Neutrophil (primary cell): ENCODE measurements at regions not wholly inside any gene's neighbourhood (a gene's known extent, or its start where the extent isn't known, plus 50 kb on each side); places are given as distances from the start of the nearest gene placed in this dataset.

Experiments used
- H3K27ac ChIP-seq: fragments of 200-600 bp; sonication (generic); 2 replicates; pipeline ENCODE4 v1.5.1; 2016; ENCODE audit warnings: mild to moderate bottlenecking, moderate library complexity
- H3K27me3 ChIP-seq: fragments of 200-600 bp; sonication (generic); 2 replicates; pipeline ENCODE4 v1.6.0; 2016; ENCODE audit warnings: mild to moderate bottlenecking
- H3K36me3 ChIP-seq: fragments of 200-600 bp; sonication (generic); 2 replicates; pipeline ENCODE4 v1.5.1; 2017
- H3K4me1 ChIP-seq, 2 experiments: fragments of 200-600 bp in 1 of 2; sonication (generic) in 1 of 2; 1 replicate in 1 of 2; 2 replicates in 1 of 2; pipeline versions ENCODE4 v1.5.1 to v1.6.1; 2013 to 2016; ENCODE audit warnings: low read depth in 1 of 2, low read length in 1 of 2, mild to moderate bottlenecking in 1 of 2, moderate library complexity in 1 of 2; ENCODE audit not compliant: control insufficient read depth in 1 of 2, insufficient read depth in 1 of 2
- H3K4me3 ChIP-seq, 2 experiments: fragments of 200-600 bp in 1 of 2; sonication (generic) in 1 of 2; 1 replicate in 1 of 2; 2 replicates in 1 of 2; pipeline ENCODE4 v1.5.1; 2013 to 2016; ENCODE audit warnings: low read depth in 1 of 2, low read length in 1 of 2, mild to moderate bottlenecking in 1 of 2, moderate library complexity in 1 of 2
- H3K9me3 ChIP-seq: fragments of 200-600 bp; sonication (generic); 2 replicates; pipeline ENCODE4 v1.5.1; 2016
- TF ChIP-seq, protein P1 (sequence below): fragments of 200-600 bp; sonication (generic); IDR thresholded peaks from 2 replicates; pipeline ENCODE4 v1.5.1; 2016; ENCODE audit warnings: antibody characterized with exemption

- H3K9me3 ChIP-seq: no peaks in the 10 kb centered on the region
- no peaks in the 10 kb centered on the region for H3K27me3 ChIP-seq
- no peak overlapping the region for H3K4me3 ChIP-seq
- H3K4me1 ChIP-seq: no peaks in the 10 kb centered on the region
- H3K36me3 ChIP-seq: no peaks in the 10 kb centered on the region
- H3K27ac ChIP-seq: no peak overlapping the region
- TF ChIP-seq, protein P1, sequence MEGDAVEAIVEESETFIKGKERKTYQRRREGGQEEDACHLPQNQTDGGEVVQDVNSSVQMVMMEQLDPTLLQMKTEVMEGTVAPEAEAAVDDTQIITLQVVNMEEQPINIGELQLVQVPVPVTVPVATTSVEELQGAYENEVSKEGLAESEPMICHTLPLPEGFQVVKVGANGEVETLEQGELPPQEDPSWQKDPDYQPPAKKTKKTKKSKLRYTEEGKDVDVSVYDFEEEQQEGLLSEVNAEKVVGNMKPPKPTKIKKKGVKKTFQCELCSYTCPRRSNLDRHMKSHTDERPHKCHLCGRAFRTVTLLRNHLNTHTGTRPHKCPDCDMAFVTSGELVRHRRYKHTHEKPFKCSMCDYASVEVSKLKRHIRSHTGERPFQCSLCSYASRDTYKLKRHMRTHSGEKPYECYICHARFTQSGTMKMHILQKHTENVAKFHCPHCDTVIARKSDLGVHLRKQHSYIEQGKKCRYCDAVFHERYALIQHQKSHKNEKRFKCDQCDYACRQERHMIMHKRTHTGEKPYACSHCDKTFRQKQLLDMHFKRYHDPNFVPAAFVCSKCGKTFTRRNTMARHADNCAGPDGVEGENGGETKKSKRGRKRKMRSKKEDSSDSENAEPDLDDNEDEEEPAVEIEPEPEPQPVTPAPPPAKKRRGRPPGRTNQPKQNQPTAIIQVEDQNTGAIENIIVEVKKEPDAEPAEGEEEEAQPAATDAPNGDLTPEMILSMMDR: no peak
These were observed 638.7 kb downstream of the ZEB2 start for GRCh38 chr2:143881246-143881645.

DNA sequence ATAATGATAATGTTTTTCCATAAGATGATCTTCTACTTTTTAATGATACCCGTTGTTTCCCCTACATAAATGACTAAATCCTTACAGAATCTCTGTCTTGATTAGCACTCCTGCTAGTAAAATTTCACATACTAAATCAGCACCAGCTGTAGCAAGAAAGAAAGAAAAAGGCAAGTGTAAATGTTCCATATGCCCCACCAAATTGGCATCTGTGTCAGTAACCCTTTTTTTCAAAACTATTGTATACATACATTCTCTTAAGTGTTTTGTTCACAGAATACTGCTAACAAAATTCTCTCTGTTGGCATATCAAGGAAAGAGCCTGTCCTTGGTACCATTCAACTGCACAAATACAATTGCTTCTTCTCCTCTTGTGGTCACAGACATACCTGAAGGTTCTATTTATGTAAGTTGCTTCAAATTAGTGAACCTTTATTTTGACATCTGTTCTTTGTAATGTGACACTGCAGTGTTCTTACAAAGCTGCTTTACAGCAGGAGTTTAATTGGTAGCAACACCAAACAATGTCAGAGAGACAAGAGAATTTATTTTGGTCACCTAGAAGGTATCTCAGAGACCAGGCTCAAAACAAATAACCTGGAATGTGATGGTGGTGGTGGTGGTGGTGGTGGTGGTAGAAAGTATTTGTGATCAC lies 641.9 kb downstream of the ZEB2 start:
- TF ChIP-seq, protein P1: no peak
- no peaks in the 10 kb centered on the region for H3K27me3 ChIP-seq
- H3K27ac ChIP-seq: no peak overlapping the region
- H3K9me3 ChIP-seq: no peaks in the 10 kb centered on the region
- no peak overlapping the region for H3K4me3 ChIP-seq
- no peaks in the 10 kb centered on the region for H3K4me1 ChIP-seq
- no peaks in the 10 kb centered on the region for H3K36me3 ChIP-seq

DNA sequence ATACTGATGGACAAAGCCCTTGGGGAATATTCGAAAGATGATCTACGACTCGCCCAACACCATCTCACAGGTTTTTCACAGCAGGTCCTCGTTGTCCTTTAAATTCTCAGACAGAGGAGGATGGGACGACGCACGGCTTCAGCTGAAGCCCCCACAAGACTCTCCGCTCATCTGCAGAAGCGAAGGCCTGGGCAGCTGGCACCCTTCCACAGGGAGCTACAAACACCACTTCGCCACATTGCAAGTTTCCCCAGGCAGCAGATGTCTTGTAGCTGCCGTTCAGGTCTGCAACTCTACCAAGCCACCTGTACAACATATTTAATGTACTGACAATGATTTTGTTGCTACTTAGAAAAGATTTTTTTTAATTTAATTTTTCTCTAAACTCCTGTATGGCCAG lies 642.9 kb downstream of the ZEB2 start:
- TF ChIP-seq, protein P1: no peak
- H3K27me3 ChIP-seq: no peaks in the 10 kb centered on the region
- no peaks in the 10 kb centered on the region for H3K36me3 ChIP-seq
- H3K27ac ChIP-seq: no peak overlapping the region
- no peaks in the 10 kb centered on the region for H3K4me1 ChIP-seq
- H3K4me3 ChIP-seq: no peak overlapping the region
- no peaks in the 10 kb centered on the region for H3K9me3 ChIP-seq

- Histone ChIP-seq H3K4me3 (no peak overlapping the region), H3K27me3 (no peaks in the 10 kb centered on the region), H3K9me3 (no peaks in the 10 kb centered on the region), H3K27ac (no peak overlapping the region), H3K36me3 (no peaks in the 10 kb centered on the region), H3K4me1 (no peaks in the 10 kb centered on the region)
- TF ChIP-seq, protein P1: no peak
These were observed 644.4 kb downstream of the ZEB2 start for GRCh38 chr2:143875295-143876233.

DNA sequence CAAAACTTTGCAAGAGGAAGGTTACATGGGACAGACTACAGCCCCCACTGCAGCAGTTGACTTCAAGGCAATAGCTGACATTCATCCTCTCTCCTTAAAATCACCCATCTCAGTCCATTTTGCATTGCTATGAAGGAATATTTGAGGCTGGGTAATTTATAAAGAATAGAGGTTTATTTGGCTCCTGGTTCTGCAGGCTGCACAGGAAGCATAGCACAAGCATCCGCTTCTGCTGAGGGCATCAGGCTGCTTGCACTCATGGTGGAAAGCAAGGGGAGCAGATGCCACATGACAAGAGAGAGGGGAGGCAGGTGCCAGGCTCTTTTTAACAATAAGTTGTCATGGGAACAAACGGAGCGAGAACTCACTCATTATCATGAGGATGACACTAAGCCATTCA lies 646.0 kb downstream of the ZEB2 start:
- no peaks in the 10 kb centered on the region for H3K4me1 ChIP-seq
- TF ChIP-seq, protein P1: no peak
- no peaks in the 10 kb centered on the region for H3K36me3 ChIP-seq
- H3K4me3 ChIP-seq: no peak overlapping the region
- no peaks in the 10 kb centered on the region for H3K27me3 ChIP-seq
- no peak overlapping the region for H3K27ac ChIP-seq
- no peaks in the 10 kb centered on the region for H3K9me3 ChIP-seq
